K562 (cell line): ENCODE measurements at regions not wholly inside any gene's neighbourhood (a gene's known extent, or its start where the extent isn't known, plus 50 kb on each side); places are given as distances from the start of the nearest gene placed in this dataset.

Source experiments
- BMI1 ChIP-seq: fragments of 150-350 bp; IDR thresholded peaks from 2 replicates; pipeline ENCODE4 v1.6.1; 2014; ENCODE audit warnings: low read length
- DDX20 ChIP-seq: fragments of 450-650 bp; IDR thresholded peaks from 2 replicates; pipeline ENCODE4 v1.6.1; 2016; ENCODE audit warnings: missing genetic modification characterization, low read depth, mild to moderate bottlenecking, missing compliant biosample characterization, moderate library complexity
- DEAF1 ChIP-seq: fragments of 450-650 bp; formaldehyde crosslinking; IDR thresholded peaks from 2 replicates; pipeline ENCODE4 v1.4.0; 2020; ENCODE audit warnings: mild to moderate bottlenecking, moderate library complexity
- EGR1 ChIP-seq: fragments of 450-650 bp; conservative IDR thresholded peaks from 2 replicates; pipeline ENCODE4 v1.6.1; 2017; ENCODE audit warnings: mild to moderate bottlenecking
- FOXA3 ChIP-seq, 2 experiments: fragments of 450-650 bp in 1 of 2; sonication (generic) in 1 of 2; formaldehyde crosslinking; IDR thresholded peaks in 1 of 2; conservative IDR thresholded peaks in 1 of 2; 2 replicates each; pipeline versions ENCODE4 v1.4.0 to v1.8.0; 2020 to 2022; ENCODE audit warnings: mild to moderate bottlenecking in 2 of 2, missing genetic modification reagents in 1 of 2
- HDAC8 ChIP-seq: fragments of 450-650 bp; IDR thresholded peaks from 2 replicates; pipeline ENCODE4 v1.6.1; 2016; ENCODE audit warnings: mild to moderate bottlenecking, missing genetic modification characterization, moderate library complexity, missing compliant biosample characterization
- HINFP ChIP-seq: fragments of 450-650 bp; conservative IDR thresholded peaks from 2 replicates; pipeline ENCODE4 v1.6.1; 2016; ENCODE audit warnings: missing genetic modification characterization, low read depth, mild to moderate bottlenecking, control low read depth, missing compliant biosample characterization
- NKRF ChIP-seq: fragments of 450-650 bp; IDR thresholded peaks from 2 replicates; pipeline ENCODE4 v1.6.1; 2016; ENCODE audit warnings: borderline replicate concordance
- PRMT5 ChIP-seq: sonication (generic); formaldehyde crosslinking; IDR thresholded peaks from 2 replicates; pipeline ENCODE4 v1.5.0; 2020; ENCODE audit warnings: missing genetic modification reagents
- PTTG1 ChIP-seq: fragments of 450-650 bp; IDR thresholded peaks from 2 replicates; pipeline ENCODE4 v1.6.1; 2016; ENCODE audit warnings: low read depth, mild to moderate bottlenecking, missing genetic modification characterization, missing compliant biosample characterization
- STAG1 ChIP-seq: sonication (generic); formaldehyde crosslinking; IDR thresholded peaks from 2 replicates; pipeline ENCODE4 v1.5.0; 2020; ENCODE audit warnings: missing genetic modification reagents, borderline replicate concordance
- XRCC4 ChIP-seq: IDR thresholded peaks from one replicate; pipeline ENCODE4 v1.6.1; 2011; ENCODE audit not compliant: insufficient read depth, insufficient read length; ENCODE audit errors: extremely low read depth
- ZBTB11 ChIP-seq, 3 experiments: fragments of 200-800 bp in 1 of 3; fragments of 250-450 bp in 1 of 3; fragments of 450-650 bp in 1 of 3; sonication (Bioruptor Pico) in 1 of 3; sonication (Bioruptor generic) in 1 of 3; formaldehyde crosslinking in 1 of 3; IDR thresholded peaks; 2 replicates each; pipeline versions ENCODE4 v1.6.1 to v1.8.0; 2016 to 2022; ENCODE audit warnings: mild to moderate bottlenecking in 2 of 3, missing genetic modification characterization in 2 of 3, missing compliant biosample characterization in 1 of 3, moderate library complexity in 1 of 3
- ZNF280B ChIP-seq: fragments of 250-450 bp; sonication (Bioruptor Pico); IDR thresholded peaks from 2 replicates; pipeline ENCODE4 v1.5.1; 2021; ENCODE audit warnings: mild to moderate bottlenecking
- ZNF668 ChIP-seq: fragments of 250-450 bp; sonication (Bioruptor Pico); IDR thresholded peaks from 2 replicates; pipeline ENCODE4 v1.8.0; 2022; ENCODE audit warnings: mild to moderate bottlenecking, inconsistent platforms
- ZNF79 ChIP-seq: fragments of 250-450 bp; sonication (Bioruptor Pico); IDR thresholded peaks from 2 replicates; pipeline ENCODE4 v1.4.0; 2020; ENCODE audit warnings: low read depth, mild to moderate bottlenecking, moderate library complexity

GRCh38 chr15:75140080-75140879 is 61.4 kb upstream of the C15orf39 start (continued):
- no peak for TF ChIP-seq DEAF1
- TF ChIP-seq PRMT5 (CRISPR knock-in tag), result no peak
- peak; percentile 80 for TF ChIP-seq HINFP
- no peak for TF ChIP-seq NKRF
- TF ChIP-seq DDX20 (tag), result peak; percentile 91
- no peak; a peak in 1 of 6 replicates for TF ChIP-seq ZBTB11 (CRISPR knock-in tag; IDR thresholded peaks at IDR 0.05)
- TF ChIP-seq ZNF79 (CRISPR knock-in tag), result peak; percentile 71; the same call in 1 of the 2 replicates
- no peak for TF ChIP-seq ZNF668 (CRISPR knock-in tag)
- no peak for TF ChIP-seq EGR1
- TF ChIP-seq PTTG1 (tag), result peak; percentile 88
- TF ChIP-seq FOXA3 (CRISPR knock-in tag; conservative IDR thresholded peaks at IDR 0.05 in 1 of 2, IDR thresholded peaks at IDR 0.05 in 1 of 2), result no peak
- no peak for TF ChIP-seq XRCC4
- no peak for TF ChIP-seq STAG1
- TF ChIP-seq HDAC8, result no peak
- TF ChIP-seq BMI1, result no peak
- no peak for TF ChIP-seq ZNF280B
